H7 (cell line): ENCODE measurements at regions not wholly inside any gene's neighbourhood (a gene's known extent, or its start where the extent isn't known, plus 50 kb on each side); places are given as distances from the start of the nearest gene placed in this dataset.
A peak's percentile ranks its signal among the peaks of the same experiment; 100 is the strongest.
"Not testable (repeated sequence)": the region's sequence is repeated elsewhere in the genome, so short reads cannot be mapped to it uniquely, and the experiment has no call there.

Experiments
- DNase-seq: peaks from one replicate; pipeline ENCODE4 v3.0.0; 2012
- H3K27me3 ChIP-seq: 2 replicates; pipeline ENCODE4 v1.6.0; 2011; ENCODE audit warnings: mild to moderate bottlenecking, low read length; ENCODE audit not compliant: control insufficient read depth, insufficient read depth
- H3K36me3 ChIP-seq: replicated peaks from 2 replicates; pipeline ENCODE4 v1.5.1; 2011; ENCODE audit warnings: low read length; ENCODE audit not compliant: control insufficient read depth, insufficient read depth
- H3K4me3 ChIP-seq: 2 replicates; pipeline ENCODE4 v1.5.1; 2011; ENCODE audit warnings: low read depth, mild to moderate bottlenecking, control low read depth, low read length, moderate library complexity; ENCODE audit not compliant: insufficient read depth

- Histone ChIP-seq H3K36me3 (no peaks in the 10 kb centered on the region), H3K27me3 (no peaks in the 10 kb centered on the region), H3K4me3 (no peak overlapping the region)
- peak; percentile 26 for DNase-seq
Measured at GRCh38 chr9:7592321-7593316, 207.0 kb downstream of the DMAC1 start.

- no peak for DNase-seq
- Histone ChIP-seq H3K36me3 (no peaks in the 10 kb centered on the region), H3K27me3 (no peaks in the 10 kb centered on the region), H3K4me3 (no peak overlapping the region)
Measured at GRCh38 chr9:7591501-7591900, 208.1 kb downstream of the DMAC1 start.

- no peak overlapping the region for H3K4me3 ChIP-seq
- no peaks in the 10 kb centered on the region for H3K36me3 ChIP-seq
- no peak for DNase-seq
- H3K27me3 ChIP-seq: no peaks in the 10 kb centered on the region
Measured at GRCh38 chr9:7580568-7580967, 219.0 kb downstream of the DMAC1 start.

GRCh38 chr9:7579351-7579750, 220.2 kb downstream of the DMAC1 start:
- H3K4me3 ChIP-seq: no peak overlapping the region
- DNase-seq: no peak
- no peaks in the 10 kb centered on the region for H3K27me3 ChIP-seq
- H3K36me3 ChIP-seq: no peaks in the 10 kb centered on the region

- Histone ChIP-seq H3K4me3 (no peak overlapping the region), H3K36me3 (no peaks in the 10 kb centered on the region), H3K27me3 (no peaks in the 10 kb centered on the region)
- no peak for DNase-seq
Measured at GRCh38 chr9:7578951-7579350, 220.6 kb downstream of the DMAC1 start.

GRCh38 chr9:7570107-7570720, 229.4 kb downstream of the DMAC1 start:
- Histone ChIP-seq H3K27me3 (no peaks in the 10 kb centered on the region), H3K4me3 (no peak overlapping the region), H3K36me3 (no peaks in the 10 kb centered on the region)
- DNase-seq: peak; percentile 19

- H3K36me3 ChIP-seq: no peaks in the 10 kb centered on the region
- DNase-seq: no peak
- no peaks in the 10 kb centered on the region for H3K27me3 ChIP-seq
- no peak overlapping the region for H3K4me3 ChIP-seq
Measured at GRCh38 chr9:7567687-7568086, 231.9 kb downstream of the DMAC1 start.

- H3K4me3 ChIP-seq: no peak overlapping the region
- H3K27me3 ChIP-seq: no peaks in the 10 kb centered on the region
- H3K36me3 ChIP-seq: no peaks in the 10 kb centered on the region
- no peak for DNase-seq
Measured at GRCh38 chr9:7561527-7562080, 238.0 kb downstream of the DMAC1 start.

- DNase-seq: peak; percentile 18
- Histone ChIP-seq H3K36me3 (no peaks in the 10 kb centered on the region), H3K4me3 (no peak overlapping the region), H3K27me3 (no peaks in the 10 kb centered on the region)
Measured at GRCh38 chr9:7560669-7561305, 238.8 kb downstream of the DMAC1 start.

- DNase-seq: no peak
- Histone ChIP-seq H3K4me3 (no peak overlapping the region), H3K36me3 (no peaks in the 10 kb centered on the region)
Measured at GRCh38 chr9:7554699-7555098, 244.9 kb downstream of the DMAC1 start.

GRCh38 chr9:7552706-7553105, 246.9 kb downstream of the DMAC1 start:
- not testable (repeated sequence) for H3K36me3 ChIP-seq, H3K4me3 ChIP-seq, H3K27me3 ChIP-seq, DNase-seq

More at GRCh38 chr9:7554699-7555098, 244.9 kb downstream of the DMAC1 start:
- H3K27me3 ChIP-seq: no peaks in the 10 kb centered on the region

- Histone ChIP-seq H3K4me3 (no peak overlapping the region), H3K27me3 (no peaks in the 10 kb centered on the region), H3K36me3 (no peaks in the 10 kb centered on the region)
- DNase-seq: no peak
Measured at GRCh38 chr9:7549249-7549648, 250.3 kb downstream of the DMAC1 start.

GRCh38 chr9:7546261-7546660, 253.3 kb downstream of the DMAC1 start:
- no peaks in the 10 kb centered on the region for H3K36me3 ChIP-seq
- H3K27me3 ChIP-seq: no peaks in the 10 kb centered on the region
- DNase-seq: no peak
- H3K4me3 ChIP-seq: no peak overlapping the region

- DNase-seq: no peak
- Histone ChIP-seq H3K4me3 (no peak overlapping the region), H3K27me3 (no peaks in the 10 kb centered on the region), H3K36me3 (no peaks in the 10 kb centered on the region)
Measured at GRCh38 chr9:7545371-7546165, 254.0 kb downstream of the DMAC1 start.
